ENCODE measurements at regions not wholly inside any gene's neighbourhood (a gene's known extent, or its start where the extent isn't known, plus 50 kb on each side); places are given as distances from the start of the nearest gene placed in this dataset.

GRCh38 chr16:87221633-87222032 is 95.6 kb downstream of the C16orf95 start:
- DNase-seq, result no peak

GRCh38 chr16:87222335-87222734 is 94.9 kb downstream of the C16orf95 start:
- no peak for DNase-seq

- no peak for DNase-seq
Observed at GRCh38 chr16:87223656-87224248, 93.4 kb downstream of the C16orf95 start.

GRCh38 chr16:87226926-87227295 is 90.3 kb downstream of the C16orf95 start:
- DNase-seq, result no peak

GRCh38 chr16:87227296-87227951 is 89.8 kb downstream of the C16orf95 start:
- DNase-seq, result no peak

- no peak for DNase-seq
Observed at GRCh38 chr16:87228363-87228762, 88.8 kb downstream of the C16orf95 start.

- DNase-seq, result no peak
Observed at GRCh38 chr16:87229230-87230188, 87.7 kb downstream of the C16orf95 start.

- DNase-seq, result no peak
Observed at GRCh38 chr16:87230571-87230970, 86.6 kb downstream of the C16orf95 start.

GRCh38 chr16:87231295-87231694 is 85.9 kb downstream of the C16orf95 start:
- DNase-seq, result no peak

- no peak for DNase-seq
Observed at GRCh38 chr16:87231911-87232310, 85.3 kb downstream of the C16orf95 start.

- DNase-seq, result no peak
Observed at GRCh38 chr16:87233928-87234327, 83.3 kb downstream of the C16orf95 start.

GRCh38 chr16:87234601-87235000 is 82.6 kb downstream of the C16orf95 start:
- no peak for DNase-seq

GRCh38 chr16:87235810-87236515 is 81.2 kb downstream of the C16orf95 start:
- DNase-seq, result no peak

- DNase-seq, result no peak
Observed at GRCh38 chr16:87236516-87237115, 80.6 kb downstream of the C16orf95 start.

GRCh38 chr16:87238361-87238715 is 78.9 kb downstream of the C16orf95 start:
- no peak for DNase-seq

GRCh38 chr16:87239545-87239944 is 77.6 kb downstream of the C16orf95 start:
- DNase-seq, result no peak

GRCh38 chr16:87240211-87241136 is 76.7 kb downstream of the C16orf95 start:
- no peak for DNase-seq

- DNase-seq, result no peak
Observed at GRCh38 chr16:87241137-87241771, 75.9 kb downstream of the C16orf95 start.

- no peak for DNase-seq
Observed at GRCh38 chr16:87243478-87243877, 73.7 kb downstream of the C16orf95 start.

- DNase-seq, result no peak
Observed at GRCh38 chr16:87244636-87245197, 72.5 kb downstream of the C16orf95 start.

- DNase-seq, result no peak
Observed at GRCh38 chr16:87245511-87245910, 71.7 kb downstream of the C16orf95 start.

Measured in DMS53 (cell line).